H9 (cell line): ENCODE measurements at regions not wholly inside any gene's neighbourhood (a gene's known extent, or its start where the extent isn't known, plus 50 kb on each side); places are given as distances from the start of the nearest gene placed in this dataset.

ENCODE experiments used
- DNase-seq: peaks from one replicate; pipeline ENCODE4 v3.0.0-alpha.2; 2017
- H2AFZ ChIP-seq: one replicate; pipeline ENCODE4 v1.6.1; 2013; ENCODE audit warnings: mild to moderate bottlenecking, low read length, control low read depth, moderate library complexity
- H2AK5ac ChIP-seq: 2 replicates; pipeline ENCODE4 v1.6.1; 2013; ENCODE audit warnings: low read length, control low read depth, mixed read lengths; ENCODE audit not compliant: insufficient read length
- H2BK120ac ChIP-seq: one replicate; pipeline ENCODE4 v1.6.1; 2013; ENCODE audit warnings: low read depth, mild to moderate bottlenecking, low read length, control low read depth, inconsistent platforms; ENCODE audit not compliant: poor library complexity, severe bottlenecking
- H2BK12ac ChIP-seq: 2 replicates; pipeline ENCODE4 v1.6.1; 2013; ENCODE audit warnings: low read length, control low read depth, mixed read lengths, low read depth; ENCODE audit not compliant: insufficient read length
- H2BK15ac ChIP-seq: 2 replicates; pipeline ENCODE4 v1.6.1; 2013; ENCODE audit warnings: low read depth, low read length, control low read depth
- H2BK20ac ChIP-seq: one replicate; pipeline ENCODE4 v1.6.1; 2013; ENCODE audit warnings: low read depth, mild to moderate bottlenecking, low read length, control low read depth, inconsistent platforms; ENCODE audit not compliant: poor library complexity, severe bottlenecking
- H2BK5ac ChIP-seq: 2 replicates; pipeline ENCODE4 v1.6.1; 2013; ENCODE audit warnings: low read length, control low read depth, mixed read lengths; ENCODE audit not compliant: insufficient read length
- H3K14ac ChIP-seq: 2 replicates; pipeline ENCODE4 v1.6.1; 2013; ENCODE audit warnings: low read length, control low read depth; ENCODE audit not compliant: insufficient read depth
- H3K18ac ChIP-seq: 2 replicates; pipeline ENCODE4 v1.6.1; 2013; ENCODE audit warnings: low read depth, mild to moderate bottlenecking, mixed read lengths, low read length, control low read depth; ENCODE audit not compliant: insufficient read length
- H3K23ac ChIP-seq: 2 replicates; pipeline ENCODE4 v1.6.1; 2013; ENCODE audit warnings: low read length, control low read depth, mixed read lengths, low read depth; ENCODE audit not compliant: insufficient read length
- H3K23me2 ChIP-seq: 2 replicates; pipeline ENCODE4 v1.6.1; 2013; ENCODE audit warnings: low read depth, mild to moderate bottlenecking, mixed read lengths, low read length, control low read depth; ENCODE audit not compliant: insufficient read length, poor library complexity, severe bottlenecking
- H3K27ac ChIP-seq: 2 replicates; pipeline ENCODE4 v1.5.1; 2013; ENCODE audit warnings: low read length, control low read depth, mixed read lengths, low read depth; ENCODE audit not compliant: insufficient read length
- H3K27me3 ChIP-seq: 2 replicates; pipeline ENCODE4 v1.6.1; 2013; ENCODE audit warnings: low read length, control low read depth, inconsistent platforms; ENCODE audit not compliant: insufficient read depth
- H3K4ac ChIP-seq: 2 replicates; pipeline ENCODE4 v1.6.1; 2013; ENCODE audit warnings: low read depth, mild to moderate bottlenecking, control low read depth, inconsistent platforms, low read length, moderate library complexity
- H3K4me1 ChIP-seq: 2 replicates; pipeline ENCODE4 v1.6.1; 2013; ENCODE audit warnings: low read length, control low read depth, inconsistent platforms; ENCODE audit not compliant: insufficient read depth
- H3K4me2 ChIP-seq: 2 replicates; pipeline ENCODE4 v1.6.1; 2013; ENCODE audit warnings: low read length, control low read depth, mixed read lengths; ENCODE audit not compliant: insufficient read length, insufficient read depth
- H3K56ac ChIP-seq: 2 replicates; pipeline ENCODE4 v1.6.1; 2013; ENCODE audit warnings: low read depth, mild to moderate bottlenecking, mixed read lengths, low read length, control low read depth; ENCODE audit not compliant: insufficient read length
- H3K79me1 ChIP-seq: 2 replicates; pipeline ENCODE4 v1.6.1; 2013; ENCODE audit warnings: low read depth, mild to moderate bottlenecking, moderate library complexity, low read length, control low read depth, inconsistent platforms; ENCODE audit not compliant: insufficient read depth, poor library complexity, severe bottlenecking
- H3K79me2 ChIP-seq: 2 replicates; pipeline ENCODE4 v1.6.1; 2013; ENCODE audit warnings: low read length, control low read depth, inconsistent platforms; ENCODE audit not compliant: insufficient read depth
- H3K9ac ChIP-seq: 2 replicates; pipeline ENCODE4 v1.6.1; 2013; ENCODE audit warnings: low read length, control low read depth, mixed read lengths; ENCODE audit not compliant: insufficient read length; ENCODE audit errors: extremely low read depth
- H3K9me3 ChIP-seq: one replicate; pipeline ENCODE4 v1.6.1; 2013; ENCODE audit warnings: low read depth, low read length, inconsistent platforms; ENCODE audit not compliant: control insufficient read depth
- H3T11ph ChIP-seq: one replicate; pipeline ENCODE4 v1.6.1; 2013; ENCODE audit warnings: mild to moderate bottlenecking, low read length, control low read depth, inconsistent platforms
- H4K20me1 ChIP-seq: one replicate; pipeline ENCODE4 v1.6.1; 2013; ENCODE audit not compliant: control insufficient read depth, insufficient read length, insufficient read depth
- H4K5ac ChIP-seq: 2 replicates; pipeline ENCODE4 v1.6.1; 2013; ENCODE audit warnings: low read depth, mild to moderate bottlenecking, mixed read lengths, low read length, control low read depth; ENCODE audit not compliant: insufficient read length
- H4K8ac ChIP-seq: replicated peaks from 2 replicates; pipeline ENCODE4 v1.6.1; 2013; ENCODE audit warnings: low read length, control low read depth, mixed read lengths, low read depth; ENCODE audit not compliant: insufficient read length
- H4K91ac ChIP-seq: 2 replicates; pipeline ENCODE4 v1.6.1; 2013; ENCODE audit warnings: low read depth, mild to moderate bottlenecking, moderate library complexity, mixed read lengths, low read length, control low read depth; ENCODE audit not compliant: insufficient read length
- H3K27ac Mint-ChIP-seq, 3 experiments: 2 replicates in 2 of 3; 3 replicates in 1 of 3; pipeline ENCODE4 v1.8.0; 2020 to 2021; ENCODE audit warnings: mixed read lengths in 3 of 3, mild to moderate bottlenecking in 1 of 3, moderate library complexity in 1 of 3
- H3K27me3 Mint-ChIP-seq: 2 replicates; pipeline ENCODE4 v1.8.0; 2021; ENCODE audit warnings: low read depth, mild to moderate bottlenecking, moderate library complexity, mixed read lengths
- H3K36me3 Mint-ChIP-seq, 3 experiments: 2 replicates in 2 of 3; 3 replicates in 1 of 3; pipeline ENCODE4 v1.8.0; 2020 to 2021; ENCODE audit warnings: low read depth in 3 of 3, mixed read lengths in 3 of 3; ENCODE audit not compliant: insufficient read depth in 1 of 3
- H3K4me1 Mint-ChIP-seq, 2 experiments: 2 replicates each; pipeline ENCODE4 v1.8.0; 2020; ENCODE audit warnings: mixed read lengths in 2 of 2
- H3K4me3 Mint-ChIP-seq, 2 experiments: 2 replicates in 1 of 2; 3 replicates in 1 of 2; pipeline ENCODE4 v1.8.0; 2020 to 2021; ENCODE audit warnings: mild to moderate bottlenecking in 2 of 2, mixed read lengths in 2 of 2, moderate library complexity in 1 of 2
- H3K9me3 Mint-ChIP-seq, 2 experiments: 2 replicates in 1 of 2; 3 replicates in 1 of 2; pipeline ENCODE4 v1.8.0; 2020; ENCODE audit warnings: mild to moderate bottlenecking in 2 of 2, mixed read lengths in 2 of 2, moderate library complexity in 1 of 2
- WGBS: extraction: QIAGEN DNeasy Blood & Tissue Kit; methylation state at CpG from one replicate; pipeline ENCODE4 v1.1.7; 2013; ENCODE audit warnings: missing lambda C conversion rate, low lambda C conversion rate, mixed read lengths; ENCODE audit not compliant: insufficient read length; ENCODE audit errors: extremely low coverage; 5-methylcytosine and 5-hydroxymethylcytosine counted together
- TF ChIP-seq, protein P1 (sequence below): fragments of 200-600 bp; sonication (generic); conservative IDR thresholded peaks from 3 replicates; pipeline ENCODE4 v1.8.0; 2021; ENCODE audit warnings: antibody characterized with exemption, mild to moderate bottlenecking

DNA sequence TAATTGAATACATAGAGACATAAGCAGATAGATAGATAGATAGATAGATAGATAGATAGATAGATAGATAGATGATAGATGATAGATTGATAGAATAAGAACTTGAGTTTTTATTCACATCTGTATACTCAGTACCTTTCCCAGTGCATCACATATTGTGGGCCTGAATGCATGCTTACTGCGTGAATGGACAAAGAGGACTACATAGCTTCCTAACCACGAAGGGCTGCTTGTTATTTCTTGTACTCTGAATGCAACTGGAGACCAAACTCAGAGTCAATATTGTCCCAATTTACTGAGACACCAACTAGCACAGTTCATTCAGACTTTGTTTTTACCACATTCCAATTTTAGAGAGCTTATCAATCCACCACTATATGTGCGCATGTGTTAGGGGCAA, 422.9 kb upstream of the GRM7 start:
- Mint-ChIP-seq H3K4me3 (no peak overlapping the region), H3K9me3 (peaks cover 3 to 4% of the 10 kb centered on the region in 2 experiments; a peak in 4 of 5 replicates), H3K27me3 (no peaks in the 10 kb centered on the region), H3K4me1 (no peaks in the 10 kb centered on the region), H3K27ac (no peak overlapping the region), H3K36me3 (no peaks in the 10 kb centered on the region)
- Histone ChIP-seq H2AFZ (no peak overlapping the region), H3K4me2 (no peak overlapping the region), H2BK5ac (no peak overlapping the region), H2BK12ac (no peak overlapping the region), H3K23ac (no peak overlapping the region), H2BK20ac (no peak overlapping the region), H3K4ac (no peak overlapping the region), H3K79me1 (no peaks in the 10 kb centered on the region), H3K23me2 (no peaks in the 10 kb centered on the region), H3K79me2 (no peaks in the 10 kb centered on the region), H2BK120ac (no peak overlapping the region), H3T11ph (no peak overlapping the region), H2AK5ac (no peak overlapping the region), H3K18ac (no peak overlapping the region), H3K4me1 (no peaks in the 10 kb centered on the region), H3K27me3 (no peaks in the 10 kb centered on the region), H4K5ac (no peak overlapping the region), H3K9ac (no peak overlapping the region), H4K20me1 (no peaks in the 10 kb centered on the region), H3K14ac (no peak overlapping the region), H3K27ac (no peak overlapping the region), H3K56ac (no peak overlapping the region), H4K91ac (no peak overlapping the region), H3K9me3 (no peaks in the 10 kb centered on the region), H2BK15ac (no peak overlapping the region), H4K8ac (no peak overlapping the region)
- TF ChIP-seq, protein P1, sequence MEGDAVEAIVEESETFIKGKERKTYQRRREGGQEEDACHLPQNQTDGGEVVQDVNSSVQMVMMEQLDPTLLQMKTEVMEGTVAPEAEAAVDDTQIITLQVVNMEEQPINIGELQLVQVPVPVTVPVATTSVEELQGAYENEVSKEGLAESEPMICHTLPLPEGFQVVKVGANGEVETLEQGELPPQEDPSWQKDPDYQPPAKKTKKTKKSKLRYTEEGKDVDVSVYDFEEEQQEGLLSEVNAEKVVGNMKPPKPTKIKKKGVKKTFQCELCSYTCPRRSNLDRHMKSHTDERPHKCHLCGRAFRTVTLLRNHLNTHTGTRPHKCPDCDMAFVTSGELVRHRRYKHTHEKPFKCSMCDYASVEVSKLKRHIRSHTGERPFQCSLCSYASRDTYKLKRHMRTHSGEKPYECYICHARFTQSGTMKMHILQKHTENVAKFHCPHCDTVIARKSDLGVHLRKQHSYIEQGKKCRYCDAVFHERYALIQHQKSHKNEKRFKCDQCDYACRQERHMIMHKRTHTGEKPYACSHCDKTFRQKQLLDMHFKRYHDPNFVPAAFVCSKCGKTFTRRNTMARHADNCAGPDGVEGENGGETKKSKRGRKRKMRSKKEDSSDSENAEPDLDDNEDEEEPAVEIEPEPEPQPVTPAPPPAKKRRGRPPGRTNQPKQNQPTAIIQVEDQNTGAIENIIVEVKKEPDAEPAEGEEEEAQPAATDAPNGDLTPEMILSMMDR: no peak
- no CpG with 5 or more reads among the region's 3 CpGs for WGBS
- no peak for DNase-seq
